Hematopoietic multipotent progenitor cell treated with erythropoietin and hydrocortisone succinate and interleukin-3 and kit ligand, for 8 days (in vitro differentiated cells): ENCODE measurements at regions not wholly inside any gene's neighbourhood (a gene's known extent, or its start where the extent isn't known, plus 50 kb on each side); places are given as distances from the start of the nearest gene placed in this dataset.
"Not testable (repeated sequence)": the region's sequence is repeated elsewhere in the genome, so short reads cannot be mapped to it uniquely, and the experiment has no call there.

Experiments used
- DNase-seq: peaks from one replicate; pipeline ENCODE4 v3.0.0-alpha.2; 2015

GRCh38 chr1:219342836-219343235 is 169.2 kb downstream of the LYPLAL1 start:
- no peak for DNase-seq

- no peak for DNase-seq
These were observed 167.1 kb downstream of the LYPLAL1 start for GRCh38 chr1:219340796-219341195.

- no peak for DNase-seq
These were observed 165.8 kb downstream of the LYPLAL1 start for GRCh38 chr1:219339466-219339865.

- DNase-seq = no peak
These were observed 163.9 kb downstream of the LYPLAL1 start for GRCh38 chr1:219337588-219337987.

- no peak for DNase-seq
These were observed 159.9 kb downstream of the LYPLAL1 start for GRCh38 chr1:219333626-219334025.

GRCh38 chr1:219331424-219331823 is 157.7 kb downstream of the LYPLAL1 start:
- DNase-seq = no peak

GRCh38 chr1:219330669-219331068 is 157.0 kb downstream of the LYPLAL1 start:
- DNase-seq = no peak

- no peak for DNase-seq
These were observed 156.3 kb downstream of the LYPLAL1 start for GRCh38 chr1:219330001-219330400.

GRCh38 chr1:219329578-219329977 is 155.9 kb downstream of the LYPLAL1 start:
- no peak for DNase-seq

- no peak for DNase-seq
These were observed 153.2 kb downstream of the LYPLAL1 start for GRCh38 chr1:219326843-219327242.

GRCh38 chr1:219325368-219325742 is 151.7 kb downstream of the LYPLAL1 start:
- DNase-seq = no peak

GRCh38 chr1:219324629-219325367 is 151.1 kb downstream of the LYPLAL1 start:
- DNase-seq = no peak

- DNase-seq = no peak
These were observed 150.5 kb downstream of the LYPLAL1 start for GRCh38 chr1:219324171-219324570.

- no peak for DNase-seq
These were observed 149.7 kb downstream of the LYPLAL1 start for GRCh38 chr1:219323426-219323825.

GRCh38 chr1:219322766-219323165 is 149.1 kb downstream of the LYPLAL1 start:
- no peak for DNase-seq

GRCh38 chr1:219320563-219320962 is 146.9 kb downstream of the LYPLAL1 start:
- not testable (repeated sequence) for DNase-seq

- DNase-seq = no peak
These were observed 145.1 kb downstream of the LYPLAL1 start for GRCh38 chr1:219318826-219319225.

GRCh38 chr1:219317762-219318353 is 144.2 kb downstream of the LYPLAL1 start:
- DNase-seq = no peak

- no peak for DNase-seq
These were observed 142.4 kb downstream of the LYPLAL1 start for GRCh38 chr1:219316066-219316465.

- DNase-seq = no peak
These were observed 140.3 kb downstream of the LYPLAL1 start for GRCh38 chr1:219313961-219314360.

GRCh38 chr1:219312967-219313366 is 139.3 kb downstream of the LYPLAL1 start:
- no peak for DNase-seq

GRCh38 chr1:219310181-219310728 is 136.6 kb downstream of the LYPLAL1 start:
- no peak for DNase-seq

GRCh38 chr1:219308367-219308766 is 134.7 kb downstream of the LYPLAL1 start:
- no peak for DNase-seq
